ENCODE measurements at regions not wholly inside any gene's neighbourhood (a gene's known extent, or its start where the extent isn't known, plus 50 kb on each side); places are given as distances from the start of the nearest gene placed in this dataset.

GRCh38 chrX:127306262-127306661, 486.7 kb downstream of the PRR32 start:
- Histone ChIP-seq H3K4me2 (no peak overlapping the region), H3K4me1 (no peaks in the 10 kb centered on the region), H3K9me3 (peaks cover 6% of the 10 kb centered on the region; the same call in 1 of the 2 replicates), H3K27ac (no peak overlapping the region), H3K9ac (no peak overlapping the region), H4K20me1 (no peaks in the 10 kb centered on the region), H3K27me3 (peaks cover 52% of the 10 kb centered on the region), H3K4me3 (no peak overlapping the region), H3K36me3 (no peaks in the 10 kb centered on the region)
- TF ChIP-seq Cebpa-rat (IDR thresholded peaks at IDR 0.05): no peak

- Histone ChIP-seq H3K27ac (no peak overlapping the region), H3K9ac (no peak overlapping the region), H3K4me2 (no peak overlapping the region), H3K4me1 (no peaks in the 10 kb centered on the region), H3K9me3 (no peaks in the 10 kb centered on the region), H3K36me3 (no peaks in the 10 kb centered on the region), H4K20me1 (no peaks in the 10 kb centered on the region), H3K4me3 (no peak overlapping the region), H3K27me3 (peaks cover 36% of the 10 kb centered on the region; the same call in 1 of the 2 replicates)
- TF ChIP-seq Cebpa-rat (IDR thresholded peaks at IDR 0.05): no peak
These were observed 494.1 kb downstream of the PRR32 start for GRCh38 chrX:127313635-127314034.

DNA sequence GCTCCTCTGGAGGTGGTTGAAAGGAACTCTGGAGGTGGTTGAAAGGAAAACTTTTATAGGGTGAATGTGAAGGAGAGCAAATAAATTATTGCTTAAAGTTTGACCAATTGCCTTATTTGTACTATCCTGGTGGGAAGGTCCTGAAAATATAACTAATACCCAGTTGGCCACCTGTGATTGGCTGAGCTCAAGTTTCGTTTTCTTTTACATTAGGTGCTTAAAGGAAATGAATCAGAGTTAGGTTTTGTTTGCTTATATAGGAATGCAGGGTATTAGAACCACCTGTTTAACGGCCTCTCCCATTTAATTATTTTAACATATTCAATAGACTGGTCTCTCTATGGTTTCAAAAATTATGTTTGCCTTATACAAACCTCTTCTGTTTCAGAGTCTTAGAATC, 497.6 kb downstream of the PRR32 start:
- Histone ChIP-seq H3K4me2 (no peak overlapping the region), H3K4me1 (no peaks in the 10 kb centered on the region), H3K27me3 (peaks cover 54% of the 10 kb centered on the region), H3K36me3 (no peaks in the 10 kb centered on the region), H3K27ac (no peak overlapping the region), H3K9me3 (no peaks in the 10 kb centered on the region), H3K9ac (no peak overlapping the region), H3K4me3 (no peak overlapping the region), H4K20me1 (no peaks in the 10 kb centered on the region)
- TF ChIP-seq Cebpa-rat (IDR thresholded peaks at IDR 0.05): no peak

GRCh38 chrX:127324128-127324527, 504.6 kb downstream of the PRR32 start:
- H3K4me2 ChIP-seq: no peak overlapping the region
- H3K27ac ChIP-seq: no peak overlapping the region
- no peaks in the 10 kb centered on the region for H3K4me1 ChIP-seq
- H3K9me3 ChIP-seq: no peaks in the 10 kb centered on the region
- no peak overlapping the region for H3K9ac ChIP-seq
- peaks cover 55% of the 10 kb centered on the region for H3K27me3 ChIP-seq
- no peaks in the 10 kb centered on the region for H3K36me3 ChIP-seq
- H3K4me3 ChIP-seq: no peak overlapping the region
- no peaks in the 10 kb centered on the region; the same call in 1 of the 2 replicates for H4K20me1 ChIP-seq
- TF ChIP-seq Cebpa-rat (IDR thresholded peaks at IDR 0.05): no peak
